Activated effector memory CD4-positive, alpha-beta T cell treated with anti-CD3 and anti-CD28 coated beads, Interleukin-2, amount 50 U/mL, for 16 hours (primary cell): ENCODE measurements at regions not wholly inside any gene's neighbourhood (a gene's known extent, or its start where the extent isn't known, plus 50 kb on each side); places are given as distances from the start of the nearest gene placed in this dataset.

ENCODE experiments used
- DNase-seq: peaks from one replicate; pipeline ENCODE4 v3.0.0-alpha.2; 2020

DNA sequence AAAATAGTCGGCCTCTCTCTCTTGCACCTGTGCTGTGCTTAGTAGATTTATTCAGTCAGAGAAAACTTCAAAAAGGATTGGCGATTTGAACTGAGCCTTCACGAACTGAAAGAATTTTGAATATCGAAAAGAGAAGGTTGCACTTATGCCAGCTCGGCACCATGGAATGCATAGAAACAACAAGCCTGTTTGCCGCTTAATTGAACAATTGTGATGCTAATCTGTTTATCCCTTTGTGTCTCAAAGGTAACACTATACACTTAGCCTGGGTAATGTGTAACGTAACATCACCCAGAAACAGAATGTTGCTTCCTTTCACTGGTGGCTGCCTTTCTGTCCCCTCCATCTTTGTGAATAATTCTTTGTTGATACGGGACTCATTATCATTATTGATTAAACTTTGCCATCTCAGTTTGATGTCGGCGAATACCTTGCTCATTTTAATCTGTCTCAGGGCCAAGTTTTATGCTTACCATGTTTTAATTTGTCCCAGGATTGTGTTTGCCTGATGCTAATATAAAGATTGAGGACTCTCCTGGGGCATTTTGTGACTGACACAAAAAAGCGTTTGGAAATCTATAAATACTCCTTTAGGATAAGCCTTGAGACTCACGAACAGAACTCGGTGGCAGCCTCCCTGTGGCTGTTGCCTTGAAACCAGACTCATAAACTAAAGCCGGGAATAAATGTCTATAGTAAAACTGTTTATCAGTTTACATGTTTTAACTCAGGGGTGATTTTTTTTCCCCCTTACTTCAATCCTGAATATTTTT, 400.5 kb downstream of the RAPGEF2 start:
- DNase-seq: no peak

DNA sequence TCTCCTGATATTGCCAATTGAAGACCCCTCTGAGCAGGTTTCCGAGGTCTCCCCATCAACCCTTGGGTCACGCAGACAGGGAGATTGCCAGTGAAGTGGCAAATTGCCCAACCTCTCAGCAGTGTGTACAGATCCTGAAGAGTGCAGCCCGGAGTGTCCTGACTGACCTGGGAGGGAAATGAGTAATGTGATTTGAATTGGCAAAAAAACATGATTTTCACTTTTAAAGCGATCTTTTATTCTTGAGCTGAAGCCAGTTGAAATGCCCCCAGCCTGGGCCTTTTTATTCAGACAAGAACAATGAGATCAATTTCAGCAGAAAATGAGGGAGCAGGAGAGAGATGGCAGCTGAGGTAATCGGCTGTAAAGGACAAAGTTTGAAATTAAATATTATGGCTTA, 401.8 kb downstream of the RAPGEF2 start:
- DNase-seq: no peak

DNA sequence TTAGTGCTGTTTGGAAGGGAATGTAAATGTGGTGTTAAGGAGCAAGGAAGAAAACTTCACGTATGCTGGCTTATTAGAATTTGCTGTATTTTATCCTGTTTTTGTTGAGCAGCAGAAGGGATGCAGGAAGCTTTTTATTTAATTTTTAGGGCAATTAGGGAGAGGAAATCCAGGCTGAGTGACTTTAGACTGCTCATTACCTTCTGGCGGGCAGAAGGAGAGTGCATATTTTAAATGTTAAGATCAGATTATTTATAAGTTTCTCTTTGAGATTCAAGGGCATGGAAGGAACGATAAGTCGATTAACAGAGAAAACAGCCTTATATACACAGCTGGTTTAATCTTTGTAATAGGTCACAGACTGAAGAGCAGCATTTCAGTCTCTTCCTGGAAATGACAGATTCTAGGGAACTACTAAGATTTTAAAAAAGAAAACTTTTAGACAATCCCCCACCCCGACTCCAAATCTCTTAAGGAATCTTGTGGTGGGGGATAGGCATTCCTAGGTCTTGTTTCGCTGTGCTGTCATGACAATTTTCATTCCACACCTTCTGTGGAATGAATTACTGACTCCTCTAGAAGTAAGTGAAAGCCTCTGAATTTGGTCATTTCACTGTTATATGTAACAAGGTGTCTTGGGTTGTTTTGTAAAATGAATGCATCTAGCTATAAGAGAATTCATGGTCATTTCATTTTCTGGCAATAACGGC, 402.5 kb downstream of the RAPGEF2 start:
- no peak for DNase-seq

DNA sequence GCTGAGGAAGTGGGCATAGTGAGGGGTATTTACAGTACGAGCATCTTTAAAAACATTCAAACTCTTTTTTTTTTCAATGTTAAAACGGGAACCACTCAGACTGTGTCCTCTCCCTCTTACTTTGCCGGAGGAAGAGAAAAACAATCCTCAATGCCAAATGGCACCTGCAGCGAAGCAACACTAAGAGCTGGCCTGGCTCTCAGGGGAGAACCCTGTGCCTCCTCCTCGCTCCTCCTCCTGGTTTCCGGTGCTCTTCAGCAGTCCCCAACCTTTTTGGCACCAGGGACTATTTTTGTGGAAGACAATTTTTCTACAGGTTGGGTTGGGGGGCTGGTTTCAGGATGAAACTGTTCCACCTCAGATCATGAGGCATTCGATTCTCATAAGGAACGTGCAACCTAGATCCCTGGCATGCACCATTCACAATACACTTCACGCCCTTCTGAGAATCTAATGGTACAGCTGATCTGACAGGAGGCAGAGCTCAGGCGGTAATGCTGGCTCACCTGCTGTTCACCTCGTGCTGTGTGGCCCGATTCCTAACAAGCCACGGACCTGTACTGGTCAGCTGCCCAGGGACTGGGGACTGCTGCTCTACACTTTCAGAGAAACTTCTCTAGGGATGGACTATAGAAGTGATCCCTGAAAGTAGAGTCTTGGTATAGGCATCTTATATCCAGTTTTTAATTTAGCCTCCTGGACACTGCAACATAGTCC, 404.1 kb downstream of the RAPGEF2 start:
- DNase-seq: no peak

DNA sequence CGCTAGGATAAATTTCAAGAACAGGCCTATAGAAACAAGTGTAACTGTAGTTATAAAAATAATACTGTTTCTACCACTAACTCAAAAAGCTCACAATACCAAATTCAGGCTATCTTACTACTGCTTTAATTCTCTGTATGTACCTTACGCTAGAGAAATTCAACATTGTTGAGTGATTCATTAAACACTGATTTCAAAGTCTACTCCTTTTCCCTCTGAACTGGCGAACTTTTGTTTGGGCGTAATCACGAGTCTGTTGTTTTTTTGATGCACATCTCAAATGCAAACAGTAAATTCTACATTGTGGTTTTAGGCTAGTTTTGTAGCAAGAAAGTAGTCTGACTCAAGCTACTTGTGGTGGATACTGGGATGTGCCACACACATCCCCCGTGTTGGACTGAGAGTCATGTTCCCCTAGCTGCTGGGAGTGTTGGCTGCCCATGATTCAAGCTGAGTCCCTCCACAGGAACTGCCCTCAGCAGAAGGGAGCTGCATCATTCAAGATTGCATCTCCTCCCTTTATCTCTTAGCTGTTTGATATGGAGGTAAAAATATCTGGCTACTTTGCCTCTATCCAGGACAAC, 406.1 kb downstream of the RAPGEF2 start:
- no peak for DNase-seq

DNA sequence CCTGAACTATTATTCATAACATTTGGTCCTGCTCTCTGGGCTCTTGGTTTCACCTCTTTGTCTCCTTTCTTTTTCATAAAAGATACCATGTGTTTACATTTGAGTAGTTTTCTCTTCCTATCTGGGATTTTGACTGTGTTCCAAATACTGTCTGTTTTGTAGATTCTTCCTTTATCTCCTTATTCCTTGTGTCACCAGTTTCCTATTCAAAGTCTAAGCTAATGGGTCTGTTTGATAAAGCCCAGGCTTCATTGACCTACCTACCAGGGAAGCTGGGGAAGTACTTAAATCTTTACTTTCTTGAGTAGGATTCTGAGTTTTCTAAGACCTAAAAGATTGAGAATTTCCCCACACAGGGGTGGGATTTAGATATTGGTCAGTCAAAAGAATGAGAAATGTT, 409.5 kb downstream of the RAPGEF2 start:
- no peak for DNase-seq

DNA sequence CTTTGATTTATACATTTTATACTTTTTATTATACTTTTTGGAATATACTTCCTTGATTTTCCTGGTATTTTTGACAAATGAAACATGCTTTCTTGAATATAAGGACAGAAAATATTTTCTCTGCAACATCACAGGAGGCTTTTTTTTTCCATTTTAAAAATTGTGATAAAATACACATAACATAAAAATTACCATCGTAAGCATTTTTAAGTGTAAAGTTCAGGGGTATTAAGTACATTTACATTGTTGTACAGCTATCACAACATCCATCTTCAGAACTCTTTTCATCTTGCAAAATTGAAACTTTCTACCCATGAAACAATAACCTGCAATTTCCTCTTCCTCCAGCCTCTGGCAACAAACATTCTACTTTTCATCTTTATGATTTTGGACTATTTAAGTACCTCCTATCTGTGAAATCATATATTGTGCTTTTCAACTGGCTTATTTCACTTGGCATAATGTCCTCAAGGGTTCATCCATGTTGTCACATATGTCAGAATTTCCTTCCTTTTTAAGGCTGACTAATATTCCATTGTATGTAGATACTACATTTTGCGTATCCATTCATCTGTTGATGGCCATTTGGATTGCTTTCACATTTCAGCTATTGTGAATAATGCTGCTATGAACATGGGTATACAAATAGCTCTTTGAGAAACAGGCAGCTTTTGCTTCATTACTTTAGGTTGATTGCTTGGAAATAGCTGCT, 412.6 kb downstream of the RAPGEF2 start:
- DNase-seq: no peak

DNA sequence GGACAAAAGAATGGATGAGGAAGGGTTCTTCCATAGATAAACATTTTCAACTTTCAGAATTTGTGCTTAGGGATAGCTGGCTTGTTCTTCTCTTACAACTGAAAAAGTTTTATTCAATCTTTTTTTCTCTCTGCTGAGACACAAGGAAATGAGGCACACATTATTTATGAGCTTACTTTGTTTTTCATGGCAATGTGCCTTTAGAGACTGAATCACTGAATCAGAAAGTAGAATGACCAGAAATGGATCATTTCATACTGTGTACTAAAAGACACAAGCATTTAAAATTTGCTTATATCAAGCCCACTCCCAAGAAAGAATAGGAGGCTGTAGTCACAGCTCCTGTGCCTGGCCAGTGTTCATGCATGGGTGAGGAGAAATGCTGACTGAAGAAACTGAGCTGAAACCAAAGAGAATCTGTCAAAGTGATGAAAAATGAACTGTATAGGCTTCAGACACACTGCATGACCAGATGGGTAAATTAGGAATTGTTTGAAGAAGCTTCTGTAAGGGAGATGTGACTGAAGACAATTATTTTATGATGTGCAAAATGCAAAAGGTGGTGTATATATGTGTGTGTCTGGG, 413.8 kb downstream of the RAPGEF2 start:
- no peak for DNase-seq

DNA sequence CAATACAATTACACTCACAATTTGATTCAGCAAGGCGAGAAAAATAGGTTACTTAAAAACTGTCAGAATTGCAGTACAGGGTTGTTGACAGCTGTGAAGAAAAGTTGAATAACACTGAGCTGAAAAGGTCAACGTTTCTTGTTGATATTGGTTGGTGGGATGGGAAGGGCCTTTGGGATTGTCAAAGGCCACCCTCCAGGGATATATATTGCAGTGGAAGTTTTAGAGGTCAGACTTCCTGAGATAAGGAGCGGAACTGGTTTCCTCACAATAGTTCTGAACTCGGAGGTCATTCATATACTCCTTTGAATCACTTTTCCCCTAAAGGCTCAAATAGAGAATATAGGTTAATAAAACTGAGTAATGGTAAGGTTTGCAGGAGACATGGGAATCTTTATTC, 417.2 kb downstream of the RAPGEF2 start:
- DNase-seq: no peak

DNA sequence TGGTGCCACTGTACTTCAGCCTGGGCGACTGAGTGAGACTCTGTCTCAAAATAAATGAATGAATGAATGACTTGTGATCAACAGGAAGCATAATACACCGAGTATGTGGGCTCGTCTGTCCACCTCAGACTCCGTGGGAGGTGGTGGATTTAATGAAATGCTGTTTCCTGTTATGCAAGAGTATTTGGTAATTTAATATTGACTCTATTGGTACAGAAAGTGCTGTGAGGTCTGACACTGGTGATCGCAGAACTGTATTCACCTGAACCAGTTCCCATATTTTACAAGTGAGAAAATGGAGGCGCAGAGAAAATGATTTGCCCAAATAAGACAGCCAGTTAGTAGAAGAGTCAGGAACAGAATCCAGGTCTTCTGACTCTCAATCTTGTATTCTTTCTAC, 423.3 kb downstream of the RAPGEF2 start:
- no peak for DNase-seq

DNA sequence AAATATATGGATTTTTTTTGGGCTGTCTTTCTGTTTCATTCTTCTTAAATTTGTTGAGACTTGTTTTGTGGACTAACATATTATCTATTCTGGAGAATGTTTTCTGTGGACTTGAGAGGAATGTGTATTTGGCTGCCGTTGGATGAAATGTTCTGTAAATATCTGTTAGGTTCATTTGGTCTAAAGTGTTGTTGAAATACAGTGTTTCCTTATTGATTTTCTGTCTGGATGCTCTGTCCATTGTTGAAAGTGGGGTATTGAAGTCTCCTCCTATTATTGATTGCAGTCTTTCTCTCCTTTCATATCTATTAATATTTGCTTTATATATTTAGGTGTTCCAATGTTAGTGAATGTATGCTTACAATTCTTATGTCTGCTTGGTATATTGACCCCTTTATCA, 431.8 kb downstream of the RAPGEF2 start:
- no peak for DNase-seq

DNA sequence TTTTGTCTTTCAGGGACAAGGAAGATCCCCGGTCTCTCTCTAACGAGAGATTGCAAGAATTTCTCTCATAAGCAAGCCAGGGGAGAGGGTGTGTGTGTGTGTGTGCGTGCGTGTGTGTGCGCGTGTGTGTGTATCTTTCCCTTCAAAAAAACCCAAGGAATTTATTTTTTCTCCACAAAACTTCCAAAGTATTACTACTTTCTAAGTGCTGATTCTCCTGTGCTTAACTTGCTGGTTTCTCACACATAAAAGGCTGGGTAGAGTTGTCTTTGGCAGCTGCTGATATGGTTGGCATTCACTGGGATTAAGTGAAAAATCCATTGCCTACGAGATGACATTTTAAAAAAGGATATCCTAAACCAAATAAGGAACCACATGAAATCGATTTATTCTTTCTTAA, 435.7 kb downstream of the RAPGEF2 start:
- DNase-seq: no peak

DNA sequence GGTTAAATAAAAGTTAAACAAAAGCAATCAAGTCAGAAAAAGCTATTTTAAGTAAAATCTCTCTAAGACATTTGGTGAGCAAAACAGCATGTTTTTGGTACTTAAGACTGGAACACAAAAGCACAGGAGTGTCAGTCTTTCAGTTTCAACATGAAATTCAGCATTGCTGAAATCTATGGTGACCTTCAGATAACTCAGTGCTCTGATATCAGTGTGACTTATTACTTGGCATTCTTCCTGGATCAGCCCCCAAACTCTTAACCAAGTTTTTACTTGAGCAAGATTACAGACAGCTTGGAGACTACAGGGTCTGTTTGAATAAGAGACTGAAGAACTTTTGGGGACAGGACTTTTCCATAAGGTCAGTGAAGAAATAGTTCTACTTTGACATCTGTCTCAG, 437.2 kb downstream of the RAPGEF2 start:
- DNase-seq: no peak

DNA sequence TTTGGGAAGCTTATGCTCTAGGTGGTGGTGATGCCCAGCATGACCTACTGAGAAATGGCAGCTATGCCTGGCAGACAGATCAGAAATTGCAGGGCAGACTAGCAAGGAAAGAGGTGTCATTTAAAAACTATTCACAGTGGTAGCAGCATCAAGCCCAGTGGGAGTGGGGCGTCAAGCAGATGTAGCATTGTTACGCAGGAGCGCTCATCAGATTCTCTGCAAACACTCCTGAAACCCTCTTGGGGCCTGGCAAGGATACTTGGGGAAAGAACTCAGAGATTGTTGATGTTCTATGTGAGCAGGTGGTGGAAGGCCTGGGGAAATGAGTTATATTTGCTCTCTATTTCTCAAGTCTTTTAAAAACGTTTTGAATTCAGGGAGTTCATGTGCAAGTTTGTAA, 437.6 kb downstream of the RAPGEF2 start:
- no peak for DNase-seq

DNA sequence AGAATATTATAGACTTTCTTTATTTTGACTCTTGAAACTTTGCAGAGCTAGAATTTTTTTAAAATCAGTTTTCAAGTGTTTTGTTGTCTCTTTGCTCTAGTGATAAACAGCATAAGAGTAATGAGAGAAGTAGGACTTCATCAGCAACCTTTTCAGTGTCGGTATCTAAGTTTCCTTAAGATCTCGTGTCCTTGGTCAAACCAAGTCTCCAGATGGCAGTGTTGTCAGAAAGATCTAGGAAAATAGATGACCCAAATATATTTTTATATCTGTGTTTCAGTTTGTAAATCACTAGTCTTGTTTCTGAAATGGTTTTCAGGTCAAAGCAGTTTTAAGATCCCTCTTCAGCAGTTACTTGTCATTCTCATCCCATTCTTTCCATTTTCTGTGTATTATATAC, 438.3 kb downstream of the RAPGEF2 start:
- no peak for DNase-seq

DNA sequence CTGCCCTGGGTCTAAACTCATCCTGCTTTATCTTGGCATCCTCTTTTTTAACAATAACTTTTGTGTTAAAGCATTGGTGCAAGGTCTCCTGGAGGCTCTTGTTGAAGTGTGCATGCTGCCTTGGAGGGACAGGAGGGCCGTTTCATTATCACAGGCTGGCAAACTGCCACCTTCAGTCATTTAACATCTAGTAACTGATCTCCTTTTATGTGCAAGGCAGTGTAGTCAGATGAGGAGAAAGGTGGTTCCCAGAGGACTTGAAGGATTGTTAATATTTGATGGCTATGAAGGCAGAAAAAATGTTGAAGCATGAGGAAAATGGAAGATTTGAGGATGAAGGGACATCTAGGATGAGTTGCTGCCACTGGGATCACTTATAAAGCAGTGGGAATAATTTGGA, 439.4 kb downstream of the RAPGEF2 start:
- DNase-seq: no peak

DNA sequence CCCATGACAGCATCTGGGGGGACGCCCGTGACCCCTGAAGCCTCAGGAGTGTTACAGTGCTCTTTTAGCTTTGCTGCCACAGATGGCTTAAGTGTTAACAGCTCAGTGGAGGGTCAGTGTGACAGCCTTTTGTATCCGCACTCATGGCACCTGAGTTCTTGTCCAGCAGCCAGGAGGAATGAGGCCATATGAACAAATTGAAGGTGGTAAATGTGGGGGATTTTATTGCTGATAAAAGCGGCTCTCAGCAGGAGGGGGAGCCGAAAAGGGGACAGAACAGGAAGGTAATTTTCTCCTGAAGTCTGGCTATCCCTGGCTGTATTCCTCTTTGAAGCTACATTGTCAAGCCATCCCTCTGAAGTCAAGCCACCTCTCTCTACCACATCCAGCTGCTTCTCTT, 441.0 kb downstream of the RAPGEF2 start:
- DNase-seq: no peak

DNA sequence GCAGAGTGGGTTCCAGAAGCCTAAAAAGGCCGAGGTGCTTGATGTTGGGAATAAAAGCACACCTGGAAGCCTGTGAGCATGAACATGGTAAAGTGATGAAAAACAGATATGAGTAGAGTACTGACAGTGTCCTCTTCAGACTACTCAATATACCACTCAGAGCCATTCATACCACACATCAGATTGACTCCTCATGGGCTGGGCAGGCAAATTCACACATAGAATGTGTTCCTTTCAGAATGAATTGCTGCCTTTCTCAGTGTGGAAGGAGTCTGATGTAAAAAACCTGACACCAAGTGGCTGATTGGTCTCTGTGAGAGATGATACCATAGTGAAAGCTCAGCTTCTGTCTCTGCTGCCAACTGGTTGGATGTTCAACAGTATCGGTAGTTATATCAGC, 442.7 kb downstream of the RAPGEF2 start:
- no peak for DNase-seq

DNA sequence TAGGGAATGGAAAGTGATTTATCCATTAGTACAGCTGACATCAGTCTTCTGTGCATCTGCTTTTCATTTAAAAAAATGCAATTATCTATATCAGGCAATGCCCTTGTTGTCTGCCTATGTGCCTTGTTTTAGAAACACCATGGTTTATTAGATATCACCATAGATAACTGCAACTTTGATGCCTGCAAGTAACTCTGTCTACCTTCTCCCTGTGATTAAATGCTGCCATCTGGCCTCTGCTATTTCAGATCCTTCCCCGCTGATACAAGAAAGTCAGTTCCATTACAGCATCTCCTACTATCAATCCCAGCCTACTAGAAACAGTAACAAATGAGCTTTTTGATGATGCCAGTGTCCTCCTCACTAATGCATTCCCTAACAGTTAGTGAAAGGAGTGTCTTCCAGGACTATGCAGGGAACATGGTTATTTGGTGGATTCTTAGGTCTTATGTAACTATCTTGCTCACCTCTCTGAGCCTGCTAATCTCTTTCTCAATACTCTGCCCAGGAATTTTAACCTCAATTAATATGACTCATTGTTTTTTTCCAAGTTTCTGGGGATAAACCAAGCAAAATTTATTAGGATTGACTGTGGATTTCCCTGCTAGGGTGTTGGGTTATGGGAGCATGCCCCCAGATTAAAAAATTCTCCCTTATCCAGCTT, 444.9 kb downstream of the RAPGEF2 start:
- DNase-seq: no peak

DNA sequence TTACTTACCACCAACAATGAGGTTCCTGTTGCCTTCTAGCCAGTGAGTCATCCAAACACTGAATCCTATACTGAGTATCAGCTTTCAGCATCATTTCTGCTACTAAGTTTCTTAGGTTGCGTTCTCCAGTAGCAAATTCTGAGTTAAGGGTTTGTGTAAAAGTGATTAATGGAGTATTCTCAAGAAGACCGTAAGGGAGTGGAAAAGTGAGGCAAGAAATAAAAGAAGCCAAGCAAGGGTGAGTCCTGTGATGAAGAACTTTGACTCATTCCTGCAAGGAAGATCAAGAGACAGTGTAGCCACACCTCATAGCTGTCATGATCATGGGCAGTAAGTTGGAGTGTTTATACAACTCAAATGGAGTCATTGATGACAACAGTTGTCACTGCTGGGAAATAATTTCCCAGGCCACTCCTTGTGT, 446.2 kb downstream of the RAPGEF2 start:
- no peak for DNase-seq

DNA sequence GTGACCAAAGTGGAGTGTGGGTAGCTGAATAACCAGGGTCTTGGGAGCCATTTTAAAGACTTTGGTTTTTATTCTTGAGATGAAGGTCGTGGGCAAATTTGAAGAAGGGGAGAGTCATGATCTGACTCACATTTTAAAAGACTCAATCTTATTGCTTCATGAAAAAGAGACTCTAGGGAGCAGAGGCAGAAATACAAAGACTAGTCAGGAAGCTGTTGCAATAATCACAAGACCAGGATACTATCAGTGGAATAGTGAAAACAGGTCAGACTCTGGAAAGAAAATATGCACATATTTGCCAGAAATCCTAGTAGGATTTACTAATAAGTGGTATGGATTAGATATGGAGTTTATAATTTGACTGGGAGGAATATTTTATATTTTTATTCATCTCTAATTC, 448.4 kb downstream of the RAPGEF2 start:
- no peak for DNase-seq
